NCI-H2196 (cell line): ENCODE measurements at regions not wholly inside any gene's neighbourhood (a gene's known extent, or its start where the extent isn't known, plus 50 kb on each side); places are given as distances from the start of the nearest gene placed in this dataset.
"Not testable (repeated sequence)": the region's sequence is repeated elsewhere in the genome, so short reads cannot be mapped to it uniquely, and the experiment has no call there.

Experiments used
- DNase-seq: peaks from one replicate; lab custom pipeline; 2025; ENCODE audit not compliant: unreplicated experiment; lab: John Stamatoyannopoulos, UW

DNA sequence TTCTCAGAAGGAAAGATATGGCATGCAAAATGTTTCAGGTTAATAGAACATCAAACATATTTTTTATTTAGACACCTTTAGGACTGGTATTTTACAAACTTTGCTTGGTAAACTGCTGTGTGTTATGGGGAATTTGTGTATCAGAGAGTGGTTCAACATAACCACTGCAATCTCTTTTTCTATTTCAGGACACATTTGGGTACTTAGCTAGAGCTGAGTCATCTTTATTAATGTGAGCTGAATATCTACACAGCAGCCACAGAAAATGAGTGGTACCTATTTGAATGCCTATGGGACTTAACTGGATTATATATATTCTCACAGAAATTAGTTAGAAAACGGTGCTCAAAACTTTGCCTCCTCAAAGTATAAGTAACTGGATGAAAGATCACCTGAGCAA lies 179.8 kb downstream of the SPDYE17 start:
- DNase-seq = not testable (repeated sequence)

DNA sequence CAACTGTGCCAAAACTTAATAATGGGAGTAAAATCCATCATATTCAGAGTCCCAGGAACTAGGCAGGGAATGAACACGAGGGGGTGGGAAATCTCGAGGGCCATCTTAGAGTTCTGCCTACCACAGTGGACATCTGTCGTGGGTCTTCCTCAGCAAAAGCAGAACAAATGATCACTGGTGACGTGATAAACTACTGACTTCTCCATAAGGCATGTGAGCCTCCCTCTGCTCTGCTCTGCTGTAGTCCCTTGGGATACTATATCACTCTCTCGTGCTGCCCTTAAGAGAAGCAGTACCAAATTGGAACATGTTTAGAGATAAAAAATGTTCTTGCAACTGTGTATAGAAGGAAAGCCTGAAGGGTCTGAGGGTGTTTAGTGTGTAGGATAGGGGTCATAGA lies 180.5 kb downstream of the SPDYE17 start:
- DNase-seq = not testable (repeated sequence)

DNA sequence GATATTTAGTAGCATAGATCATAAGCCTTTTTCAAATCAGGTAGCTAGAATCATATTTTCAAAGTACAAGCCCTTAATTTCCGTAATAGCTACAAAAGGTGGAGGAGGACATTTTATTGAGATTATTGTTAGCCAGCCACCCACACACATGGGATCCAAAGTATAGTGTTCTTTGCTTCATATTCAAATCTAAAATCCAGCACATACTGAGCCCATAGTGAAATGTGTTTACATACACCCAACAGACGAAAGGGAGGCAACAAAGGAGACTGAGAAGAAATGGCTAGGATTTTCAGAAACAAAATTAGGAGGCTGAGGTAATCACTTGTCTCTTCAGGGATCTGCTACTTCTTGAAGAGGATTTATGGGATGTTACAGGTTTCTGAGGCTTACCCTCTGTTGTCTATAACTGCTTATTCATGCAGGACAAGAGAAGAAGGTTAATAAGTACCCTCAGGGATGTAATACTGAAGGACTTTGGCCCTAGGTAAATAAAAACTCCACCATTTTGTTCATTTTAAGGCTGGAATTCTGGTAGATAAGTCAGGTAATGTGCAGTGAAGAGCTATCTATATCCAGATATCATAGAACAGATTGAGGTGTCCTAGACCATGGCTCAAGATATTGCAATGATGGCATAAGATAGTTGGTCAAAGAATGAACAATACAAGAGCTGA lies 182.1 kb downstream of the SPDYE17 start:
- not testable (repeated sequence) for DNase-seq

DNA sequence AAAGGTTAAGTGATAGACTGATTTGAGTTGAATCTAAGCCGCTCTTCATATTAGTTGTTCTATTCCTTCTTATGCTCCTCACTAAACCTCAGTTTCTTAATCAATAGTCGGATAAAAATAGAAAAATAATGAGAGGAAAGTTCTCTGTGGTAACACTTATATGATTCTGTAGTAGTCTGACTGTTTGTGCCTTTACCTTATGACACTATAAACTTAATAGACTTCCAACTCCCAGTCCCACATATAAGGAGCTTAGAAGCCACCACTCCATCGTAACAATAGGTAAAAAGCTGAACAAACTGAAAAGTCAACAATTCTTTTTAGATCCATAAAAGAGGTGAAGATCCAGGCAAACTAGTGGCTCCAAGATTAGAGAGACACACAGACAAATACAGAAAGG lies 192.3 kb downstream of the SPDYE17 start:
- not testable (repeated sequence) for DNase-seq

DNA sequence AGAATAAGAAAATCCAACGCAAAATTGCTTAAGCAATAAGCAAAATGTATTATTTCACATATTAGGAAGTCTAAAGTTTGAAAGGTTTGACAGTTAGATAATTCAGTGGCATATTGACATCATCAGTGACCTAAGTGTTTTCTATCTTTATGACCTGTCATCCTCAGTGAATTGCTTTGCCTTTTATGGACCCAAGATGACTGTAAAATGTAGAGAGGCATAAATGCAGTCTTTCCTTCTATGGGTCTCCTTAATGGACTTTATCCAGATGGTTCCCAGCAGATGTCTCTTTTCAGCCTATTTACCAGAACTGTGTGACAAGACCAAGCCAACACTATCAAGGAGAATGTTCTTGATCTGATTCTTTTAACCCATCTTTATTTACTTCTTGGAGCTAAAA lies 192.9 kb downstream of the SPDYE17 start:
- not testable (repeated sequence) for DNase-seq

DNA sequence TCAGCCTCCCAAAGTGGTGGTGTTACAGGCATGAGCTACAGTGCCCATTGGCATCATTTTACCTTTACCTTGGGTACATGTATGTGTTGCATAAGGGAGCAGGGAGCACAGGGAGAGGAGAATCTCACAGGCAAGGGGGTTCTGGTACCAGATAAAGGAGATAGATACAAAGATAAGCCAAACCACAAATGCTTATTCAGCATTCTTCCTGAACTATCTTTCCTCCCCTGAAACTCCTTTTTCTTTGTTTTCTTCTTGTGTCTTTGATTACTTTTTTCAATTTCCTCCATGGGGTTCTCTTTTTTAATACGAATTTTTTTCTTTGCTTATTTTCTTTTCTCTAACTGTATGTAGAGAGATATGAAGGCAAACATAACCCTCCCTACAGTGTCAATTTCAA lies 193.8 kb downstream of the SPDYE17 start:
- not testable (repeated sequence) for DNase-seq

DNA sequence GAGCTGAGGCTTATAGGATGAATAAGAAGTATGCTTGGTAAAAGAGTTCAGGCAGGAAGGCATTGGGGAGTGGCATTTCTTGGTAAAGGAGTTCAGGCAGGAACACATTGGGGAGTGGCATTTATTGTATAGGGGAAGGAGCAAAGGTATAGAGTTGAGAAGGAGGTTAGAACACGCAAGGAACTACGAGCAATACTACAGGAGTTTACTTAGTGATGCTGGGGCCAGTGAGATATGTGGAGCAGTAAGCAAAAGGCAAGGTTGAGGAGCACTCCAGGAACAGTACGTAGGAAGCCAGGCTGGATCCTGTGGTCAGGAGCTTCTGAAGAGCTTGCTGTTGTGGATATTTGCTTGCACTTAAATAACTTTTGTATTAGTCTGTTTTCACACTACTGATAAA lies 202.2 kb upstream of the POMZP3 start:
- not testable (repeated sequence) for DNase-seq

DNA sequence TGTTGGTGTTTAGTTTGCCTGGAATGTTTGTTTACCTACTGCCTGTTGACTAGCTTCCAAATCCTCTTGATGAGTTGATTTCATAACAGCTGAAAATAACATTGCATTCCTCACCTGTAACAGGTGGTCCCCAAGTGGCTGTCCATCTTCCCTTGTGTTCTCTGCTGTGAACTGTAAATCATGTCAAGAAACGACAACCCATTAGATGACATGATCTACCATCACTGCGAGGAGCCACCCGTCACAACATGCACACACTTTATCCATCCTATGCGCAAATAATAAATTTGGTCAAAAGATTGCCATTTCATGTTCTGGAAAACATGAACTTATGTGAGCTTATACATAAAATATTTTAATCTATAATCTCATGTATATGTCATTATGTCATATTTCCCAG lies 199.1 kb upstream of the POMZP3 start:
- DNase-seq = not testable (repeated sequence)

DNA sequence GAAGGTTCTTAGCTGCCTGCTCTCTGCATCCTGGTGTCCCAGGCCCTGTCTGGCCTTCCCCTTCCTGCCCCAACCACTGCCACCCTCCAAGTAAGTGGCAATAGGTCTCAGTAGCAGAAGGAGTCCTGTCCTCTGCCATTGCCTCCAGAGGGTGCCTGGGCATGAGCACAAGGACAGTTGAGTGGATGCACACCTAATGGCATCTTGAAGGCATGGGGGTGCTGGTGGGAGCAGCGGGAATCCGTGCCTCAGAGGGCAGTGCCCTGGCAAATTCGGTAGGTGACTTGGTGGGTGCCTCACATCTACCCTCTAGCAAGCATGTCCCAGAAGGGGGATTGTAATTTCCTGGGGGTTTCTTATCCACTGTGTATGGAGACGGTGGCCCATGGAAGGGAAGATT lies 182.8 kb upstream of the POMZP3 start:
- not testable (repeated sequence) for DNase-seq

DNA sequence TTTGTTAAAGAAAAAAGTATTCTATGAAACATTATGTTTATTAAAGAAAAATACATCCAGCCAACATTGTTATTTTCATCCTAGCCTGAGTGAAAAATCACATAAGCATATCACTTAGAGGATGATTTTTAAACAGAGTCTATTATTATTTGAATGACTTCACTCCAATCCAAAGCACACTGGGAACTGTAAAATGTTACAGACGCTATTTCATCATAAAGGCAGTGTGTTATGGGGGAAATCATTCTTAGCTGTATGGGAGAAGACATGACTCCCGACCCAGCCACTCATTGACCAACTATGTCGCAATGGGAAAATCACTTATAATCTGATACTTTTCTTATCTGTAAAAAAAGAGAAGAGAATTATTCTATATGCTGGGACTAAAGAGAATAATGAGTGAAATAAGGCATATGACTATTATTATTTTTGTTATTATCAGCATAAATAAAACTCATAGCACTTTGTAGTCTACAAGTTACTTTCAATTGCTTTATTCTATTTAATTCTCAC lies 180.6 kb upstream of the POMZP3 start:
- not testable (repeated sequence) for DNase-seq

DNA sequence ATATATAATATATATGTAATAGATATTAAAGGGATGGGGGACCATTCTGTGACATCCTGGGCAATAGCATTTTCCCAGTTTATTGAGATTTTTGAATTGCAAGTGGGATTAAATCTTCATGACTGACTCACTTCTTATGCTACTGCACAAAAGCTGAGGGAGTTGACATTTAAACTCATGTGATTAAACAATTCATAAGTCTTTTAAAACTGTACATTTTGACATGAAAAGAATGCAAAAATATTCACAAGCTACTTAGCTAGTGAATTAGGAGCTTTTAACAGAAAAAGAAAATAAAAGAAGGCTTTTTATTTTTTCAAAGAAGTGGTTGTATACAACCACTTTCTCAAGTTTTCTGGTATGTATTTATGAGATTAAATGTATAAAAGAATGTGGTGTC lies 179.4 kb upstream of the POMZP3 start:
- DNase-seq = not testable (repeated sequence)

DNA sequence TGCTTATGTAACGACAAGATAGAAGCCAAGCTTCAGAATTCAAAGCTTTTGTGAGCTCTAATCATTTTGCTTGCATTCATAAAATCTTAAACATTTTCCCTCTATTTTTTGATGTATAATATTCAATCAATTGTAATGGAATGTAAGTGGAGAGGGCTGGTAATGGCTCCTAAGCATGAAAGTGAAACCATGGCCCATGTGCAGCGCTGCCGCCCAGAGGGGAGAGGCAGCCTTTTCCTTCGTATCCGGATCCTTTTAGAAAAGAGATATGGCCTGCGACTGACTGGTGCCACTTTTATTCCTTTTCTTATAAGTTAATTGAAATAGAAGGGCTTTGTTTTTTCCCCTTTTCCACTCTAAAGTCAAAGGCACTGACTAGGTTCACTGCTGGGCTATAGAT lies 178.9 kb upstream of the POMZP3 start:
- DNase-seq = not testable (repeated sequence)

DNA sequence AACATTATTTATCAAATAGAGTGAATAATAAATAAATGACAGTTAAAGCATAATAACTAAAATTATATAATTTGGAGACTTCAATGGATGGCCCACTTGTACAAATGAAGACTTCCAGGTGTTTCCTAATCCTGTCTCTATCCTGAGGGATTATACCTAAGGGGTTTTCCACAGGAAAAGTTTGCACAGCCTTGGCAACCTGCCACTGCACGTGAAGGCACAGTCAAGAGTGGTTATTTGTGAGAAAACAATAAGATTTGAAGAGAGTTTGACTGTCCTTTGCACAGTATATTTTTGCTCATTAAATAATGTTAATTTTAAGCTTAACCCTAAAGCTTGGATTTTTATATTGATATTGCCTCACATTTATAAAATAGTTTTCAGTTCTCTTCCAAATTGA lies 178.2 kb upstream of the POMZP3 start:
- not testable (repeated sequence) for DNase-seq

DNA sequence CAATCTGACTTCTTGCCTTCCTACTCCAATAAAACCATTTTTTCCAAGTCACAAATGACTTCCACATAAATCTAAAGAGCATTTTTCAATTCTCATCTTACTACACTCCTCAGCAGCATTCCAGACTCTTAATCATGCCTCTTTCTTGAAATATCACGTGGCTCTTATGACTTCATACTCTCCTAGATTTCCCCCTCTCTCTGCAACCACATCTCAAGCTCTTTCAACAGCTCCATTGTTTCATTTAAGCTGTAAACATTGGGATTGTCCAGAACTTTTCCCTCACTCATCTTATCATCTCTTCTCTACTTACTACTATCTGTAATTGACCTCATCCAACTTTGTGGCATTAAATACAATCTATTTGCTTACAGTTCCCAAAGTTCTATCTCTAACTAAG lies 170.6 kb upstream of the POMZP3 start:
- DNase-seq = not testable (repeated sequence)

DNA sequence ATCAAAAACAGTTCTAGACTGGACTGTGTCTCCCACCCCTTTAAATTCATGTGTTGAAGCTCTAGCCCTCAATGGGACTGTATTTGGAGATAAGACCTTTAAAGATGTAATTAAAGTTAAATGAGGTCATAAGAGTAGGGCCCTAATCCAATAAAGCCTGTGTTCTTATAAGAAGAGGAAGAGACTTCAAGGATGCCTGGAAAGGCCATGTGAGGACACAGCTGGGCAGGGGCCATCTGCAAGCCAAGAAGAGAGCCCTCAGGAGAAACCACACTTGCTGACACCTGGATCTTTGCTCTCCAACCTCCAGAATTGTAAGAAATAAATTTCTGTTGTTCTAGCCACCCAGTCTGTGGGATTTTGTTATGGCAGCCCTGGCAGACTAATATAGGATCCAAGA lies 153.6 kb upstream of the POMZP3 start:
- not testable (repeated sequence) for DNase-seq

DNA sequence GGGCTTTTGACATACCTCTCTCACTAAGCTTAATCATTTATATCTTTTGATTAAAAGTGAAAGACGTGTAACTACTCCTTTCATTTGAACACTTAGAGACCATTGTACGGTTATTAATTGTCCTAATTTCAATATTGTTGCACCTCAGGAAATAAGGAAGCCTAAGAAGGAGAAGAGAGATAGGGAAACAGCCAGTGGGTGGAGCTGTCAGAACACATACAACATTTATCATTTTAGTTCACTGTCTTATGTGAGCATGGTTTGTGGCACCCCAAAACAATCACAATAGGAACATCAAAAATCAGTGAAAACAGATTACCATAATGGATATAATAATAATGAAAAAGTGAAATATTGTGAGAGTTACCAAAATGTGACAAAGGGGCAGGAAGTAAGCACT lies 147.2 kb upstream of the POMZP3 start:
- DNase-seq = not testable (repeated sequence)

DNA sequence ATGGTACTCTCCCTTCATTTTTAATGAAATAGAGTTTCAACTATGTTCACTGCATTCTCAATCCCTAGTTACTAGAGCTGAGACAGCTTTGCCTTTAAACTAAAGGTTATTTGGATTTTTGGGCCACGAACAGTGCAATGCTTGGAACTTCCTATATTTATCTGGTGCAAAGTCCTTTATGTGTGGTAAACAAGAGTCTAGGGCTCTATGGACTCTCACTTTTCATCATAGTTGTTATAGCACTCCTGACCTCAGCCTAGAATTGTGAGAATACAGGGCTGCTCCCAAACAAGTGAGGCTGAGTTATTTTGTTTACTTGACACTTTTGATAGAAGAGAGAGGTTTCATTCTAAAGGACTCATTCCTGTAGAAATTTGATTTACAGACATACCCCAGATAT lies 144.9 kb upstream of the POMZP3 start:
- not testable (repeated sequence) for DNase-seq

DNA sequence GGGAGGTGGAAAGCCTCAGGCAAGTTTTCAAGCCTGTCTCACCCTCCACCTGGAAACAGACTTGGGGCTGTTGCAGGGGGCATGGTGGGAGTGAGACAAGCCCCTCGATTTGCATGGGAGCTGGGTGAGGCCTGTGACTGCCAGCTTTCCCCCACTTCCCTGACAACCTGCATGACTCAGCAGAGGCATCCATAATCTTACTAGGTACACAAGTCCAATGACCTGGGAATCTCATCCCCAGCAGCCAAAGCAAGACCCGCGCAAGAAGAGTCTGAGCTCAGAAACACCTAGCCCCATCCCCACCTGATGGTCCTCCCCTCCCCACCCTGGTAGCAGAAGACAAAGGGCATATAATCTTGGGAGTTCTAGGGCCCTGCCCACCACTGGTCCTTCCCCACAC lies 136.9 kb upstream of the POMZP3 start:
- DNase-seq = not testable (repeated sequence)

DNA sequence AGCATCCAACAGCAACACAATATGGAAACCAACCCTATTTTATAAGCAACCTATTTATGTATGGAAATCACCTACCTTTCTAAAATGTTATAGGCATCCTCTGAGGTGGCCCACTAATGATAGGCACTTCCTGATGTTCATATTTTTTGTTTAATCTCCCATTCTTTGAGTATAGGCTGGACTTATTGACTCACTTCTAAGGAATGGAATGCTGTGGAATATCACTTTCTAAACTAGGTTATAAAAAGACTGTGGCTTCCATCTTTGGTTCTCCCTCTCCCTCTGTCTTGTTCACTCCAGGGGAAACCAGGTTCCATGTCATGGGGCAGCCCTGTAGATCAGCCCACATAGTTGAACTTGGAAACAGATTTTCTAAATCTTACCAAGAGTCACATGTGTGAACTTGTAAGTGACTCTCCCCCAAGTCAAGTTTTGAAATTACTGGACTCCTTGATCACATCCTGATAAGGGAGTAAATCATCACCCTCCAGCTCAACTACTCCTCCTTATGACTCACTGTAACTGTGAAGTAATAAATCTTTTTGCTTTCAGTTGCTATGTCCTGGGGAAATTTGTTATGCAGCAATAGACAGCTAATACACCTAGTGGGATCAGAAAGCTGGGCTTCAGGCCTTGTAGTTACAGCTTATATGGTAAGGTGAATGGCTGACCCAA lies 133.6 kb upstream of the POMZP3 start:
- DNase-seq = not testable (repeated sequence)

DNA sequence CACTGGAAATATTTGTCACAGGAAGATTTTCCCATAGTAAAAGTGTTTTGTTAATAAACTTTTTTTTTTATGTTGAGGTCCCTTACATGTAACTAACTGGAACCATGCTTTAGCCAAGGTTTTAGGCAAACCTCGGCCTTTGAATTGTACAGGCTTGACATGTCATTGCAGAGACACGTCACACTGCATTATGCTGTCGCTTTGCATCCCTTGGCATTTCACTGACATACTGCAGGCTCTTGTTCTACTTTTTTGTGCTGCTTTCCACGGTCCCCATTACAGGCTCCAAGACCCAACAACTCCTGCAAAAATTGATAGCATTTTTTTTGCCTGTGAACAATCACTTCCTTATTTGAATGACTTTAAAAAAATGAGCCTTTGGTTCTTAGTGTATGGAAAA lies 112.5 kb upstream of the POMZP3 start:
- not testable (repeated sequence) for DNase-seq

DNA sequence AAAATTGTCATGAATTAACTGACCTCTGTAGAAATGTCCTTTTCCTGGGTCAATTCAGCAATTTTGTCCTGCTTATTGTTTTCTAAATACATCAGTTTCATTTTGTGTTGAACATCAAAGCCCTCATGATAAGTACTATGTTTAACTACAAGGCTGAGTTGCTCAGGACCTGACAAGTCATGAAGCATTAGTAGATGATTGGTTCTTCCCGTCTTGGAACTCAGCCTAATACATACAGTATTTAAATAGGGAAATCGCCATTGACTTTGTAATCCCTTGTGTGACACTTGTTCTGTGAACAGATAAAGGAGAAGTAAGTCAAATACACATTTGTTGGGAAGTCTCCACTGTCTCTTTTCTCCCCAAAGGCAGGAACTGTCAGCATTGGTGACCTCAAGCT lies 109.6 kb upstream of the POMZP3 start:
- not testable (repeated sequence) for DNase-seq

DNA sequence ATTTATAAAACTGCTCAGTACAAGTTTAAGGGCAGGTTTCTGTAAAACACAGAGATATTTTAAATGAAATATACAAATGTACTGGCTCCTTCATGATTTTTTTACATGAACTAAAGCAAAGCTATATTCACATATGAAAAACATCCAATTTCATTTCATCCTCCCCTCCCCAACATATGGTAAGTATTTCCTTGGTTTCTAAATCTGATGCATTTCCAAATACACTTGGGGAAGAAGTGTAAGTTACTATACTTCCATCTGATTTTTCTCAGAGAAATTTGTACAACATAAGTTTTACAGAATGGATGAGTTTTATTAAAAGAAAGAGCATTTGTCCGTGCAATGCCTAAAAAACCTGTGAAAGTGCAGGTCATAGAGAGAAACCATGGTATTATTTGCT lies 109.0 kb upstream of the POMZP3 start:
- not testable (repeated sequence) for DNase-seq
